ENCODE measurements at regions not wholly inside any gene's neighbourhood (a gene's known extent, or its start where the extent isn't known, plus 50 kb on each side); places are given as distances from the start of the nearest gene placed in this dataset.
"Not testable (repeated sequence)": the region's sequence is repeated elsewhere in the genome, so short reads cannot be mapped to it uniquely, and the experiment has no call there.

DNA sequence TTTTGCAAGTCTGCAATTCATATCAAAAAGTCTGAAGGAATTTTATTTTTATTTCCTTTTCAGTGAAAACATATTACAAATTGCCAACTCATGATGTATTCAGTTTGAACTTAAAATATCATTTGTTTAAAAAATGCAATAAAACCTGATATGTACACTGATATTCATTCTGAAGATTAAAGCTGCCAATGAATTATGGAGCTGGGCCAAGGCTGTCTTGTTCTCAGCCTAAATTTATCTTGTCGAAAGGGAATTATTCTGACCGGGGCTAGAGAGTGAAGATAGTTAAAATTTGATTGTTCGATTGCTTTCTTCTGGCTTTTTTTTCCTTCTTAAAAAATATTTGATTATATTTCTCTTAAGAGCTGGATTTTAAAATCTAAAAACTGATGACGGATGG lies 54.0 kb upstream of the RBFOX1 start:
- DNase-seq: no peak

DNA sequence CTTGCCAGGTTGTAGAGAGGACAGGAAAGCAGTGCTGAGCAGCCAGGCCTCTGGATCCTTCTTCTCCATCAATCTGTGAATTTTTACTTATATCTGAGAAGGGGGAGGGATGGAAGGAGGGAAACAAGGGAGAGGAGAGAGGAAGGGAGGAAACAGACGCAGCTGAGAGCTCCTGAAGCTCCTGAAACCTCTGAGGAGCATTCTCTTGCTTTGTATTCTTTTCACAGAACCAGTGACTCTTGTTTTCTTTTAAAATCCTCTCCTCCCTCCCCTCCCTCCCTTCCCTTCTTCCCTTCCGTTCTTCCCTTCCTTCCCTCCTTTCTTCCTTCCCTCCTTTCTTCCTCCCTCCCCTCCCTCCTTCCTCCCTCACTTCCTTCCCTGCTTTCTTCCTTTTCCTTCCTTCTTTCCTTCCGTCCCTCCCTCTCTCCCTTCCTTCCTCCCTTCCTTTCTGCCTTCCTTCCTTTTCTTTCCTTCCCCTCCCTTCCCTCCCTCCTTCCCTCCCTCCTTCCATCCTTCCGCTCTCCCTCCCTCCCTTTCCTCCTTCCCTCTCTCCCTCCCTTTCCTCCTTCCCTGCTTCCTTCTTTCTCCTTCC lies 60.0 kb upstream of the RBFOX1 start:
- DNase-seq: no peak

DNA sequence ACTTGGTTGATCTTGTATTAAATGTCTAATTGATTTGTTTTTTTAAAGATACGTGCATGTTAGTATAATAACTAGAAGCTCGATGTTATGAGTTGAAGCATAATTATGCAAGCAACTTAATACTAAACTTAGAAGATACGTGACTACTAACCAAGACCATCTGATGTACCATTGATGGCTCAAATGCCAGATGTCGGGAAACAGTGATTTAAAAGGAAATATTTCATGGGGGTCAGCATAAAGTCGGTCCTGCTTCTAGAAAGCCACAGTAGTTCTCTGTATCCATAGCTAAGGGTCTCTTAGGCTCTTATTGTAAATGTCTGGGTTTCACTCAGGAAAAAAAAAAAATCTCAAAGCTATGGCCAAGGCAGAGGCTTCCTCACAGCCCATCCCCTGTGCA lies 61.2 kb upstream of the RBFOX1 start:
- no peak for DNase-seq

DNA sequence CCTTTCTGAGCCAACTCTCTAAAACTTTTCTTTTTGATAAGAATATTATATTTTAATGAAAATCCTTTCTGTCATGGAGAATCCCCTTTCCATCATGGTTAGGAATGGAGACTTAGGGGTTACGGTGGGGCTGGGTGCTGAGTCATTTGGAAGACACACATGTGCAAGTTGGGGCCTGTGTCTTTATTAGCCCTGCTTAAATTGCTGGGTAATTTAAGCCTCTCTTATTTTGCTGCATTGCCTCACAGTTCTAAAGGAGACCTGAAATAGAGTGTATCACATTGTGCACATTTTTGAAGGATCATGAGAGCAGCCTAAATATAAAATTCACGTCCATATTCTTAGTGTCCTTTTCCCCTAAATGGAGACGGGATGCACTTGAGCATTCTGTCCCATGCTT lies 61.8 kb upstream of the RBFOX1 start:
- no peak for DNase-seq

DNA sequence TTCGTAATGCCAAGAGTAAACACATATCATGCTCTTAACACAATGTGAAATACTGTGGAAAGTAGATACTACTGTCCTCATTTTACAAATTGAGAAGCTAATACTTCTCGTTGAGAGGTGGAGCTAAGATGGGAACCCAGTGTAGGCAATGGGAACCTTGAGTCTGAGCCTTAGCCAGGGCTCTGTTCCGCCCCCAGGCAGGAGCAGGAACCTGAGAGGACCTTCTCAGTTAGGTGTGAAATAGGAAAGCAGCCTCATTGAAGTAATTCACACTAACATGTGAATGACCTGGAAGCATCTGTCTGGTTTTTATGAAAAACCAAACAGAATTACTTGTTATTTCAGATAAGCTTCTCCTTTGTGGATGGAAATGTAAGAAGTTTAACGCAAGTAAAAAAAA lies 62.6 kb upstream of the RBFOX1 start:
- DNase-seq: no peak

DNA sequence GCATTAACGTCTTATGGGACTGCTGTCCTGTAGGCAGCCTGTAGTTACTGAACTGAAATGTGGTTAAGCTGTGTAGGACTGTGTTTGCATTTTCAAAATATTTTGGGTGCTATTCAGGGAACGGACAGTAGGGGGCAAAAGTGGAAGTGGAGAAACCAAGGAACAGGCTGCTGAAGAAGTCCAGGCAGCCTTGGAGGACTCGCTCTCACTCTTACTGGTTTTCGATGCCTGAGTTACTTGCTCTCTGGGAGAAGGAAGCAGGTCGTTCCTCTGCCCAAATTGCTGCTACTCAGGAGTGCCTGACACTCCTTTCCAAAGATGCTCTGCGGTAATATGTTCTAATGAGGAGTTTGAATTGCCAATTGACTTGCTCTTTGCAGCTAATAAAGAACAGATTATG lies 64.5 kb upstream of the RBFOX1 start:
- DNase-seq: peak; percentile 56

DNA sequence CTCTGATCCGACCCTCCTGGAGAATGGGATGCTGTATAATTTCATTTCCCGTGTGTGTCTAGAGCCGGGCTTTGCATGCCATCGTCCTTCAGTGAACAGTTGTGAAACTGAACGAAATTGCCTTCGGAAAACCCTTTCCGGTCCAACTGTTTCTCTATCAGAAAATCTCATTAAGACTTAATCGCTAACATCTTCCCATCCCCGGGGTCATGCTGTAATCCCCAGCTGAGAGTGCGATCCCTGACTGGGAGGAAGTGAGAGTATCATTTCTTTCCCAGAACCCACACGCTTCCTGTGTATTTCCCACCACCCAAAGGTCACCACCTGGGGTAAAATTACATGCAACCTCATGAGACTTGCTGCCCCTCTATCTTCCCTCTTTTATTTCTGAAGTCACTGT lies 75.6 kb upstream of the RBFOX1 start:
- no peak for DNase-seq

DNA sequence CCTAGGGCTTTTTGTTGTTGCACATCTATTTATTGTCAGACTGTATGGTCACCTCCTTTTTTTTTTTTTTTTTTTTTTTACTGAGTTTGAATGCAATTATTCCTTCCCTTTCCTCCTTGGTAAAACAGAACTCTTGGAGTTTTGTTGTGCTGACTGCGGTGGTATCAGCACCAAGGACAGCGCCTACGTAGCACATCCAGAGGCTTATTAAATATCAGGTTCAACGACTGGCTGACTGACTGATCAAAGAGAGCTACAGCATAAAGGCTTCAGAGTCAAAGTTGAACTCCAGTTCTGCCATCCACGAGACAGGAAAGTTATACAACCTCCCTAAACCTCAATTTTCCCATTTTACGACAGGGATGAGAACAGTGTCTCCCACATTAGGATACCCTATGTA lies 86.1 kb upstream of the RBFOX1 start:
- DNase-seq: no peak

DNA sequence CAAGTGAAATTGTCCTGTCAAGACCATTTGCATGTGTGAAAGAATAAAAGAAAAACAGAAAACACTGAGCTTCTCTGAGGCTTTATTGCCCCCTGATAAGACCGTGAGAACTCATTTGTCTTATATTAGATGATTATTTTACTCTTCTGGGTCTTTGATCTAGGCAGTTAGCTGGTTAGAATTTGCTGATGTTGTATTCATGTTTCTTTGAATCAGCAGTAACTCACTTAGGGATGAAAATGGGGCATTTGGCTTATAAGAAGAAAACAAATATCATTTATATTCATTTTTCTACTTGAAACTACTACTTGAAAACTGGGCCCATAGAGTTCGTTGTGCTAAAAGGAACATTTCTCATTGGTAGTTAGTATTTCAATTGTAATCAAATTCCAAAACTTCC lies 93.1 kb upstream of the RBFOX1 start:
- DNase-seq: no peak

DNA sequence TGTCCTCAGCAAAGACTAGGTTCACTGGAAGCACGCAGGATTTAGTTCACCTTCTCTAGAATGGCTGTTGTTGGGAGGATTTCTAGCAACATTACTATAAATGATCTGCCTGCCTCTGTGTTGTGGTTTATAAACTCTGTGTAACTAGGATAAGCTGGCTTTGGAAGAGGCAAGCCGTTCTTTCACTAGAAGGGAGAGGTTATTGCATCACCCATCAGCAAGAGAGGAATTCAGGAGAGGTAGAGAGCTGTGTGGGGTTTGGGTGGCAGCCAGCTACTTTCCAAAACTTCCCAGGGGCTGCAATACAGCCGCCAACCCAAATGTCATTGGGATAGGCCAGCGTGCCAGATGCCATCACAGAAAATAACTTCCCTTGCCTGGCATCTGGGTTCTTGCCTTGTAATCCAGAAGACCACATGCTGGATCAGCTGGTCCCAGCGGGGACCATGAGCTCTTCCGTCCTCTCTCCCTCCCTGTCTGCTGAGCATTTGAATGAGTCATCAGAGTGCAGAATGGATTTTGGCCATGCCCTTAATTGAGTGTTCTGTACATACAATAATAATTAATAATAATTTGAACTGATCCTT lies 95.7 kb upstream of the RBFOX1 start:
- no peak for DNase-seq

DNA sequence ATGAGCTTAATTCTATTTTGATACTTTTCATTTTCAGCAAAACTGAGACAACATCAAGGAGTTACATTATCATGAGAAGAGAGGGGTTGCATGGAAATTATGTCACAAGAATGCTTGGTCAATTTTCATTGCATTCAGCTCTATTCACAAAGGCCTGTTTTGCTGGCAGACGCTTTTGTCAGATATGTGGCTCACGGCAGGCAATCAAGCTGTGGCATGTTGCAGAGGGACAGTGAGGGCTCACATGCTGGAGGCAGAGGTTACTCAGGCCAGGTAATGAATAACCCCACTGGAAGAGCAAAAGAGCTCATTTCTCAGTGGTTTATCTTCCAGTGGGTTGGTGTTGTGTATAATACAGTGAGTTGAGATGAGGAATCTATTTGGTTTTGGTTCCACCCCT lies 98.7 kb upstream of the RBFOX1 start:
- no peak for DNase-seq

DNA sequence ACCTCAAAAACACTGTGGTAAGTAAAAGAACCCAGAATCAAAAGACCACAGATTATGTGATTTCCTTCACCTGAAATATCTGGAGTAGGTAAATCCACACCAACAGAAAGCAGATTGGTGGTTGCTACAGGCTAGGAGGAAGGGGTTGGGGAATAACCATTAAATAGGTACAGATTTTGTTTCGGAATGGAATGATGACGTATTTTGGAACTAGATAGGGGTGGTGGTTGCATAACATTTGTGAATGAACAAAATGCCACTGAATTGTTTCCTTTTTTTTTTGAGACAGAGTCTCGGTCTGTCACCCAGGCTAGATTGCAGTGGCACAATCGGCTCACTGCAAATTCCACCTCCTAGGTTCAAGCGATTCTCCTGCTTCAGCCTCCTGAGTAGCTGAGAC lies 100.9 kb upstream of the RBFOX1 start:
- DNase-seq: no peak

DNA sequence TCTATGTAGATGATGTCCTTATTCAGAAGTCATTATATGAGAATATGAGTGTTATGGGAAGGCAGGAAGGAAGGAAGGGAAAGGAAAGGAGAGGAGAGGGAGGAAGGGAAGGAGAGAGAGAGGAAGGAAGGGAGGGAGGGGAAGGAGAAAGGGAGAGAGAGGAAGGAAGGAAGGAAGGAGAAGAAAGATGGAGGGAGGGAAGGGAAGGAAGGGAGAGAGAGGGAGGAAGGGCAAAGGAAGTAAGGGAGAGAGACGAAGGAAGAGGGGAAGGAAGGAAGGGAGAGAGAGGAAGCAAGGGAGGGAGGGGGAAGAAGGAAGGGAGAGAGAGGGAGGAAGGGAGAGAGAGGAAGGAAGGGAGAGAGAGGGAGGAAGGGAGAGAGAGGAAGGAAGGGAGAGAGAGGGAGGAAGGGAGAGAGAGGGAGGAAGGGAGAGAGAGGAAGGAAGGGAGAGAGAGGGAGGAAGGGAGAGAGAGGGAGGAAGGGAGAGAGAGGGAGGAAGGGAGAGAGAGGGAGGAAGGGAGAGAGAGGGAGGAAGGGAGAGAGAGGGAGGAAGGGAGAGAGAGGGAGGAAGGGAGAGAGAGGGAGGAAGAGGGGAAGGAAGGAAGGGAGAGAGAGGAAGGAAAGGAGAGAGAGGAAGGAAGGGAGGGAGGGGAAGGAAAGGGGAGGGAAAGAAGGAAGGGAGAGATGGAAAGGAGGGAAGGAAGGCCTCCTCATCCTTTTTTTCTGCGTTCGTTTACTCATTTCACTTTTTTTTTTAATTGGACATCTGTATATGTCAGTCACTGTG lies 103.0 kb upstream of the RBFOX1 start:
- not testable (repeated sequence) for DNase-seq

DNA sequence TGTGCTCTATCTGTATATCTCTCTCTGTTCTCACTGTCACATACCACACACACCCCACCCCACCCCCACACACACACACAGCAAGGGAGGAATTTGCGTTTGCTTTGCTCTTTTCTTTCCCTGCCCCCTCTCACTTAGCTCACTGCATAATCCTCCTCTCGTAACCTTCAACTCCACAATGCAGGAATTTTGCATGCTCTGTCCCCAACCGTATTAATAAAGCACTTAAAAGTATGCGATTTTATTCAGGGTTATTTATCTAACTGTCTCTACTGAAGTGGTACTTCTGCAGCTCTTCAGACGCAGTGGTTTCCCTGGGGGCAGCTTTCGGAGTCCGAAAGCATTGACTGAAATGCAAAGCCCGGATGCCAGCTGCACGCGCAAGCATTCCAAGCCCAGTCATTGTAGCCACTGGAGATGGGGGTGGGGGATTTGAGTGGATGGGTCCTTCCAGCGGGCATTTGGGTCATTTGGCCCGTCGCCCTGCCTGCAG lies 105.4 kb upstream of the RBFOX1 start:
- no peak for DNase-seq

DNA sequence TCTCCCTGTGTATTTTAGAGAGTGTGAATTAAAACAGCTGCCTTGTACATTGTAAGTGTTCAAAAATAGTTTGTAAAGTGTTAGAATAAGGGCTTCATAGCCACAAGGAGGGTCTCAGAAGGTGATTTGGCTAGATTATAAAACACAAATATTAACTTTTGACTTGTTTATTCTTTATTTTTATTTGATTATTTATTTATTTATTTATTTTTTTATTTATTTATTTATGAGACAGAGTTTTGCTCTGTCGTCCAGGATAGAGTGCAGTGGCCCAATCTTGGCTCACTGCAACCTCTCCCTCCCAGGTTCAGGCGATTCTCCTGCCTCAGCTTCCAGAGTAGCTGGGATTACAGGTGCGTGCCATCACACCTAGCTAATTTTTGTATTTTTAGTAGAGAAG lies 111.5 kb upstream of the RBFOX1 start:
- DNase-seq: no peak

DNA sequence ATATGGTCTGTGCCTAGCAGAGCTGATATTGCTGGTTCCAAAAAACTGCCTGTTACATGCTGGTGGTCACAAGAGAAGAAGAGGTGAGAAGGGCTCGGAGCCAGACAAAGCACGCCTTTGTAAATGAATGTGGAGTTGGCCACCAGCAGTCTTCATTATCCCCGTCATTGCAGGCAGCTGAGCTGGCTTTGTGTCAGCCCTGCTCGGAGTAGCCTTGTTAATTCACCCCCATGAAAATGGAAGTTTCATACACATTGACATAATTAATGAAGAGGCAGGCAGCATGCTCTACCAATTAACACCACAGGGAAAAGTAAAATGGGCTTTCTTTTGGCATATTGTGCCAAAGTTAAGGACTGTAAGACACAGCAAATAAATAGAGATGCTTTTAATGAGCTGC lies 113.7 kb upstream of the RBFOX1 start:
- no peak for DNase-seq

DNA sequence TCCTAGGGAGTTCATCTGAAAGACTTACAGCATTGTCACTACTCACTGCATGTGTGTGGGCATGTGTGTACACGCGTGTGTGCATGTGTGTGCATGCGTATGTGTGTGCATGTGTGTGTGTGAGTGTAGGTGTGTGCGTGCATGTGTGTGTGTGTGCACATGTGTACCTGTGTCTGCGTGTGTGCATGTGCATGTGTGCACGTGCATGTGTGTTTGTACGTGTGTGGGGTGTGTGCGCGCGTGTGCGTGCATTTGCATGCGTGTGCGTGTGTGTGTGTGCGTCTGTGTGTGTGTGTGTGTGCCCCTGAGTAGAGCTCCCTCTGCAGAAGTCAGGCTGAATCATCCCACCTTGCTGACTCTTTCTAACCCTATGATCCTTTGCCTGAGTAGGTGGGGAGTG lies 114.8 kb upstream of the RBFOX1 start:
- DNase-seq: no peak

DNA sequence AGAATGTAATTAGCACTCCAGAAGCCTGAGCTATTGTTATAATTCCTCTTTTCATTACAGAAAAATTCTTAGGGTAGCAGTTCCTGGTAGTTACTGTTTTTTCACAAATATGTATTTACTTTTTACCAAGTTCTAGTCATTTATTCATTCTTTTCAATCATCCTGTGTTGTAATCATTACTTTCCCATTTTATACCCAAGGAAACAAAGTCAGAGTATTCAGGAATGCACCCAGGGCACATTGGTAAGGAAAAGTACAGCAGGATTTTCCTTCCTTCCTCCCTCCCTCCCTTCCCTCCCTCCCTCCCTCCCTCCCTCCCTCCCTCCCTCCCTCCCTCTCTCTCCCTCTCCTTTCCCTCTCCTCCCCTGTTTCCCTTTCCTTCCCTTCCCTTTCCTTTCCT lies 115.9 kb upstream of the RBFOX1 start:
- DNase-seq: no peak

DNA sequence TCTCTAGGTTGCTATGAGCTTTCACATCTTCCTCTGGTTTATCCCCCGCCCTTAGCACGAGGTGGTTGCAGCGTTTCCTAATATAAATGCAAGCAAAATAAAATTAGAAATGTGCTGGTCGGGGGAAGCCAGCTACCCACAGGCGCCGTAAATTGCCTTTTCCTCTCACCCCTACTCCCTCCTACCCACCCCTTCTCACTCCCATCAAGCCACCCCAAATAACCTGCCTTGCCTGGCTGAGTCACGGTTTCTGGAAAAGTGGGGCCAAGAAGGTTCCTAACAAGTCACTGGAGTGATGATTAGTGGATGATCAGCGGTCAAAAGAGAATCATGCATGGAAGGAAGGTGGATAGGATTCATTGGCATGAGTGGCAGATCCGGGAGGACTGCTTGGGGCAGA lies 120.9 kb upstream of the RBFOX1 start:
- no peak for DNase-seq

DNA sequence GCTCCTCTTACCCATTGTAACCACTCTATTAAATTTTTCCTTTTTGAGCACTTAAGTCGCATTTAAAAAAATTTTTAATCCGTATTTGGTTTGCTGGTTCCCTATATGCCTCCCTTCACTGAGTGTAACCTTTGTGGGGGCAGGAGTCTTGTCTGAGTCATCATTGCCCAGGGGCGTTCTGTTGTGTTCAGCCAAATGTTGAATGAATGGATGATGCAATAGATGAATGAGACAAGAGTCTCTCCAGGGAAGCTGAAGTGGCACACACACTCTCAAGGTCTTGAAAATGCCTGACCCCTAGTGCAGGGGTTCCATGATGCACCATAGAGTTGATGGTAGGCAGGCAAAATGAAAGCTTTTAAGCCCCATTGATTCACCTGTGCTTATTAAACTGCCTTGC lies 123.0 kb upstream of the RBFOX1 start:
- DNase-seq: peak; percentile 76

DNA sequence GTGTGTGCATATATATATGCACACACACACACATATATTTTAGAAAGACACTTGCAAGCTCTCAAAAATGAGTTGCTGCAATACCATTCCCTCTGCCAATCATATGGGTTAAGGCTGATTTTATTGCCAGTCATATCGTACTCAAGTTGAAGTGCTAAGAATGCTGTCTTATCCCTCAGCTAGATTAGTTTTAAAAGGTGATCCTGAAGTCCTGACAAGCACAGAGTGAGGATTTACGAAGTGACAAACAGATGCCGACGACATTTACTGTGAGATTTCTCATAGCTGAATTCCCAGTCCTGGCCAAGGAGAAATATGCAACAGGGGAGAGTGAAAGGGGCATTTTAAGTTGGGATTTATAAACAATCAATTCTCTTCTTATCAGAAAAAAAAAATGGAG lies 126.2 kb upstream of the RBFOX1 start:
- no peak for DNase-seq

DNA sequence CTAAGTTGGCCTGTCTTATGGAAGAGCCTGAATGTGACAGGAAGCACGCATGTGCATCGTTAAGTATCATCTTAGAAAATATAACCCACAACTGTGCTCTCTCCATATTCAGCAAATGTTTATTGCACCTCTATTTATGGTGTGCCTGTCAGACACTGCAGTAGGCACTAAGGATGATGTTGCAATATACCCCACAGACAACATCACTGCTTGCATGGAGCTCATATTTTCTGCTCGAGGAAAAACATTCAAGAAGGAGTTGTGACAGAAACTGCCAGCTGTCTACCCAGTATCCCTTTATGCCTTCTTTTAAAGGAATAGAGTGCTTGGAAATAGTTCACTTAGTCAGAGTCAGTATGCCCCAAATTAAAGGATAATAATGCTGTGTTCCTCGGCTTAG lies 132.3 kb upstream of the RBFOX1 start:
- no peak for DNase-seq

DNA sequence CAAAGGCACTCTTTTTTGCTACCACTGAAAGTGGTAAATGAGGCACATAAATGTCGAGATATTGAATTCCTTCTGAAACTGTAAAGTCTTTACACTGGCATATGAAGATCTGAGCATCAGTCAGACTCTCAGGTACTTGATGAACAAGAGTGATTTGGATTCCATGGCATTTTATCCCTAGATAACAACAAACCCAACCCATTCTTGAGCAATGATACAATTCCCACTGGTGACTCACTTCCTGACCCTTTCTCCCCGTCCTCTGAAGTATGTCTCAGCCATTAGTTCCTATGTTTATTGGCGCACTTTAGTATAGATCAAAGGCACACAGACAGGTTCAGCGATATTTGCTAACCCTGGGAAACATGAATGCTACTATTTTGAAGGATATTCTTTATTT lies 147.0 kb upstream of the RBFOX1 start:
- no peak for DNase-seq

DNA sequence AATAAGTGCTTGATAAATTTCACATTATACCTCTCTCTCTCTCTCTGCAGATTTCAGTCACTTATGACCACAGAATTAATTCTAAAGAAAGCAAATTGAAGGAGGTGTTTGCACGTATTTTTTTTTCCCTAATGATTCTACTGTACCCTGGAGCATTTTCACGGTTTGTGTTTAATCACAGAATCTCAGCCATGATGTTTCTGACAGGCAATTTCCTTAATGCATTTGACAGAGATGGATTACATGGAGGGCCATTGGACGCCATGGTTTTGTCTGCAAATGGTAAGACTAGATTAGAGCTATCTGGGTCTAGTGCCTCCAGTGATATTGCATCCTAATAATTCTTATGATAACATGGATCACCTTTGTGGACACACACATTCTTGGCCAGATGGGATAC lies 147.5 kb upstream of the RBFOX1 start:
- DNase-seq: no peak

DNA sequence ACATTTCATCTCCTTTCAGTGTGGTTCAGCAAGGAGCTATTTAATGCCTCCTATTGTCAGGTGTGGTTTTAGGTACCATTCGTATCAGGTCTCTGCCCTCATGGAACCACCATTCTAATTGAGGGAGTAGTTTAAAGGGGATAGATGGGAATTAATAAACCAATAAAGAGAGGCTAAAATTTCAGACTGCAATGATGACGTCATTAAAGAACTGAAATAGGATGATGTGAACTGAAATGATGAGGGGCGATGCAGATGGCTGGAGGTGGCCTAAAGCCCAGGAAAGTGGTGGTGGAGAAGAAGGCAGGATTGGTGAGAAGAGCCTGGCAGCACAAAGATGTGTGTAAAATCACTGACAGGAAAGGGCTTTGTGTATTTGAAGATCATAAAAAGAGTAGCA lies 148.9 kb upstream of the RBFOX1 start:
- DNase-seq: no peak

Data from NCI-H2227 treated with DMSO at 0.1 percent for 48 hours (cell line).